SJCRH30 (cell line): ENCODE measurements at regions not wholly inside any gene's neighbourhood (a gene's known extent, or its start where the extent isn't known, plus 50 kb on each side); places are given as distances from the start of the nearest gene placed in this dataset.
A peak's percentile ranks its signal among the peaks of the same experiment; 100 is the strongest.

ENCODE experiments used
- DNase-seq, 2 experiments: peaks; one replicate each; pipeline ENCODE4 v3.0.0-alpha.2; 2015 to 2020
- H3K27ac ChIP-seq: fragments of 250-450 bp; sonication (Bioruptor Pico); 2 replicates; pipeline ENCODE4 v1.5.1; 2020; ENCODE audit warnings: mild to moderate bottlenecking, moderate library complexity
- H3K27me3 ChIP-seq: fragments of 250-450 bp; sonication (Bioruptor Pico); 2 replicates; pipeline ENCODE4 v1.5.1; 2020; ENCODE audit warnings: mild to moderate bottlenecking, moderate library complexity
- H3K36me3 ChIP-seq: fragments of 250-450 bp; sonication (Bioruptor Pico); 2 replicates; pipeline ENCODE4 v1.5.1; 2020; ENCODE audit warnings: mild to moderate bottlenecking, moderate library complexity
- H3K4me1 ChIP-seq: fragments of 250-450 bp; sonication (Bioruptor Pico); 2 replicates; pipeline ENCODE4 v1.5.1; 2020; ENCODE audit warnings: mild to moderate bottlenecking, moderate library complexity
- H3K4me3 ChIP-seq: fragments of 250-450 bp; sonication (Bioruptor Pico); 2 replicates; pipeline ENCODE4 v1.5.1; 2020; ENCODE audit warnings: mild to moderate bottlenecking, moderate library complexity
- H3K9me3 ChIP-seq: fragments of 250-450 bp; sonication (Bioruptor Pico); replicated peaks from 2 replicates; pipeline ENCODE4 v1.5.1; 2020; ENCODE audit warnings: mild to moderate bottlenecking, moderate library complexity

DNA sequence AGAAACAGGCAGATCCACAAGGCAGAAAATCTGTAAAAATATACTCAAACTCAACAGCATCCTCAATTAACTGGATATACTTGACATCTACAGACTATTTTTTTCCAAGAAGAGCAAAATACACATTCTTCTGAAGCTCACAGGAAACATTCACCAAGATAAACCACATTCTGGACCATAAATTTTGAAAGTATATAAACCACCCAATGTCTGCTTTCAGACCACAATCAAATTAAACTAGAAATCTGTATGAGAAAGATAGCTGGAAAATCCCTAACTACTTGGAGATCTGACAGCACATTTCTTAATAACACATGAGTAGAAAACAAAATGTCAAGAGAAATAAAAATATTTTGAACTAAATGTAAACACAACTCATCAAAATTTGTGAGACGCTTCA, 195.5 kb downstream of the ERMARD start:
- DNase-seq, result no peak
- H3K4me1 ChIP-seq, result no peaks in the 10 kb centered on the region
- H3K27me3 ChIP-seq, result no peaks in the 10 kb centered on the region
- no peaks in the 10 kb centered on the region for H3K36me3 ChIP-seq
- H3K4me3 ChIP-seq, result no peak overlapping the region
- H3K27ac ChIP-seq, result no peak overlapping the region
- no peaks in the 10 kb centered on the region for H3K9me3 ChIP-seq

DNA sequence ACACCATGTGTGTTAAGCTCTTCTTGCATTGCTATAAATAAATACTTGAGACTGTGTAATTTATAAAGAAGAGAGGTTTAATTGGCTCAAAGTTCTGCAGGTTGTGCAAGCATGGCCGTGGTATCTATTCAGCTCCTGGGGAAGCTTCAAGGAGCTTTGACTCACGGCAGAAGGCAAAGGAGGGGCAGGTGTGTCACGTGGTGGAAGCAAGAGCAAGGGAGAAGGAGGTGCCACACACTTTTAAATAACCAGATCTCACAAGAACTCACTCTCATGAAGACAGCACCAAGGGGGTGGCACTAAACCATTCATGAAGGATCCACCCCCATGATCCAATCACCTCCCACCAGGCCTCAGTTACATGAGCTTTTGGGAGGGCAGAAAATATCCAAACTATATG, 193.7 kb downstream of the ERMARD start:
- H3K36me3 ChIP-seq, result no peaks in the 10 kb centered on the region
- H3K4me3 ChIP-seq, result no peak overlapping the region
- DNase-seq, result no peak
- H3K27ac ChIP-seq, result no peak overlapping the region
- peaks cover 9% of the 10 kb centered on the region; the same call in 1 of the 2 replicates for H3K27me3 ChIP-seq
- no peaks in the 10 kb centered on the region for H3K9me3 ChIP-seq
- peaks cover 4% of the 10 kb centered on the region; the same call in 1 of the 2 replicates for H3K4me1 ChIP-seq

DNA sequence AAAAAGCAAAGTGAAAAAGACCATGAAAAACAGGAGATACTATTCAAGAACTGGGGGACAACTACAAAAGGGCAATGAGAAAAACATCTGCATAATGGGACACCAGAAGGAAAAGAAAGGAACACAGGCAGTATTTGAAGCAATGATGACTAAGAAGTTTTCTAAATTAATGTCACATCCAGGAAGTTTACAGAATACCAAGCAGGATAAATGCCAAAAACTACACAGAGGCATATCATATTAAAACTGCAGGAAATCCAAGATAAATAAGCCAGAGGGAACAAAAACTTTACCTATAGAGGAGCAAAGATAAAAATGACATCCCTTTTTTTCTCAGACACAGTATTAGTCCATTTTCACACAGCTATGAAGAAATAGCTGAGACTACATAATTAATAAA, 193.0 kb downstream of the ERMARD start:
- H3K4me3 ChIP-seq, result no peak overlapping the region
- peaks cover 4% of the 10 kb centered on the region; the same call in 1 of the 2 replicates for H3K4me1 ChIP-seq
- no peak for DNase-seq
- no peak overlapping the region for H3K27ac ChIP-seq
- H3K9me3 ChIP-seq, result no peaks in the 10 kb centered on the region
- no peaks in the 10 kb centered on the region for H3K36me3 ChIP-seq
- peaks cover 9% of the 10 kb centered on the region; the same call in 1 of the 2 replicates for H3K27me3 ChIP-seq

DNA sequence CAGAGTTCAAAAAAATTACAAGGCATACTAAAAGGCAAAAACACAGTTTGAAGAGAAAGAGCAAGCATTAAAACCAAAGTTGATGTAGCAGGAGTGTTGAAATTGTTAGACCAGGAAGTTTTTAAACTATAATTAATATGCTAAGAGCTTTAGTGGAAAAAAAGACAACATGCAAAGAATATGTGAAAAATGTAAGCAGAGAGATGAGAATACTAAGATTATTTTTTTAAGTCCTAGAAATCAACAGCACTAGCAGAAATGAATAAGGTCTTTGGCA, 192.6 kb downstream of the ERMARD start:
- H3K9me3 ChIP-seq, result no peaks in the 10 kb centered on the region
- H3K4me3 ChIP-seq, result no peak overlapping the region
- no peaks in the 10 kb centered on the region for H3K36me3 ChIP-seq
- peaks cover 4% of the 10 kb centered on the region; the same call in 1 of the 2 replicates for H3K4me1 ChIP-seq
- no peak overlapping the region for H3K27ac ChIP-seq
- no peak for DNase-seq
- peaks cover 9% of the 10 kb centered on the region; the same call in 1 of the 2 replicates for H3K27me3 ChIP-seq

DNA sequence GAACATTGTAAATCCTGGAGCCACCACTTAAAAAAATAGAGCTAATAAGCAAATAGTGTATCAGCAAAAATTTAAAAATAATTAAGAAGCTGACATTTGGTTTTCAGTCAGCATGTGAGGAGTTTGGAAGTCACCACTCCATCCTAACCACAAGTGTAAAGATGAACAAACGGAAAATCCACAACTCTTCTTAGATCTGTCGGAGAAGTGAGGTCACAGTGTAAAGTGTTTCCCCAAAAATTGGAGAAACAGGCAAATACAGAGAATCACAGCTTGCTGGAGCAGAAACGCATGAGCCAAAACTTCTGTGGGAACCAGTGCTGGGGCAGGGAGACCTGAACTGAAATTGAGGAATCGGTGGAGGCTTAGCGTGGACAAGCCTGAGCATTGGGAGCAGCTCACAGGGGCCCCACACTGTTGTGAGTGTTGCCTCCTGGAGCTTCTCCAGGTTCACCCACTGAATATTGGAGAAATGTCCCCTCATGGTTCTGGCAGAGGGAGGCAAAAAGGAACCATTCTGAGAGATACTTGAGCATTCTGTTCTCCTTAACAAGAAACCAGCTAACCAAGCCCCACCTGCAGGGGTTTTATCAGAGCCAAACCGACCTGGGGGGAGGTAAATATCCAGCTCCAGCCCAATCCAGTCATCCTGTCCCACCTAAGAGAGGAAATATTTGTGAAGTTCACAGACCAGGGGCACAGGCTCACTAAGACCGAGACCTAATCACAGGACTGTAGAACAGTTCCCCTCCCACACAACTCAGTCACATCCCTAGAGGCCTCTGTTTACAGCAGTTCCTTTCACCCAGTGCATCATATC, 192.0 kb downstream of the ERMARD start:
- H3K36me3 ChIP-seq, result no peaks in the 10 kb centered on the region
- no peaks in the 10 kb centered on the region for H3K9me3 ChIP-seq
- no peak for DNase-seq
- no peak overlapping the region for H3K27ac ChIP-seq
- no peak overlapping the region for H3K4me3 ChIP-seq
- H3K27me3 ChIP-seq, result peaks cover 9% of the 10 kb centered on the region; the same call in 1 of the 2 replicates
- H3K4me1 ChIP-seq, result peaks cover 4% of the 10 kb centered on the region; the same call in 1 of the 2 replicates

DNA sequence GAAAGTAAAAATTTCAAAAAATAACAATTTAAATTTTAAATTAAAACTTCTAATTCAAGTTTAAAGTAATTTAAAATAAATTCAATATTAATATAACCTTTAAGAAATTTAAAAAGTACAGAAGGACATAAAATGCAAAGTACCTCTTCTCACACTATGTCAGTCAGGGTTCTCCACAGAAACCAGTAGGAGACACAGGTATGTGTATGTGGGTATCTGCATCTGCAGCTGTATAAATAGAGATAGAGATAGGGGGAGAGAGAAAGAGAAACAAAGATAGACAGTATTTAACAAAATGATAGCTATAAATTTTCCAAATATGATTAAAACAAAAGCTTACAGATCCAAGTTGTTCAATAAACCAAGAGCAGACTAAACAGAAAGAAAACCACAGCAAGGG, 190.8 kb downstream of the ERMARD start:
- peaks cover 4% of the 10 kb centered on the region; the same call in 1 of the 2 replicates for H3K4me1 ChIP-seq
- no peaks in the 10 kb centered on the region for H3K9me3 ChIP-seq
- no peak overlapping the region for H3K4me3 ChIP-seq
- H3K27ac ChIP-seq, result no peak overlapping the region
- peaks cover 9% of the 10 kb centered on the region; the same call in 1 of the 2 replicates for H3K27me3 ChIP-seq
- DNase-seq, result no peak
- no peaks in the 10 kb centered on the region for H3K36me3 ChIP-seq

DNA sequence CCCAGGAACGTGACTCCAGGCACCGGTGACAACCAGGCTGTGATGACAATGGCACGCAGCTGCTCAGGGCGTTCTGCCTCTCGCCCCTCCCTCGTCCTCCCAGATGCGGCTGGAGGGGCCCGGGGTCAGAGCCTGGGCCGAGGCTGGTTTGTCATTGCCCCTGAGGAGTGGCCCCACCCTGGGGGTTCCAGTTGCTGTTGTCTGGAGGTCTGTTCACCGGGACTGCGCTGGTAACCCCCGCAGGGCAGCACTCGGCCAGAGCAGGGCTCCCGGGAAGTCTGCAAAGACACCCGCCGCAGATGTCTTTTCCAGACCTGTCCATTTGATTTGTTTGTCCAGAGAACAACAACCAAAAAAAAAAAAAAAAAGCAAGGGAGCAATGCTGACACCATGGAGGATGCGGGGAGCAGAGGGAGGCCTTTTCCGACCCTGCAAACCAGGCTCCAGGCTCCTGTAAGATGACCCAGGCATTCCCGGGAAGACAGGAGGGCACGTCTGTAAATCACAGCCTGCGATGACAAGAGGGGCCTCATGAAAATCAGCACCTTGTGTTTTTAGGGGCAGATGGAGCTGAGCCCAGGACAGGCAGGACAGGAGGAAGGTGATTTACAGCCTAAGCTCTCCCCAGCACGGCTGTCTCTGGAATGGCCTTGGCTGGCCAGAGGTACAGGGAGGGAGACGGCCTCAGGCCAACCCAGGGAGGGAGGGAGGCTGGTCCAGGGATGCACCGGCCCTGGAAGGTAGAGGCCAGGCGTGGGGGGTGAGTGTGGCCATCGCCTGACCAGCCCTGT, 189.3 kb downstream of the ERMARD start:
- peak; percentile 18 to 40 for DNase-seq
- Histone ChIP-seq H3K36me3 (no peaks in the 10 kb centered on the region), H3K9me3 (no peaks in the 10 kb centered on the region), H3K4me3 (no peak overlapping the region), H3K27me3 (peaks cover 9% of the 10 kb centered on the region; the same call in 1 of the 2 replicates), H3K4me1 (peaks cover 7% of the 10 kb centered on the region), H3K27ac (no peak overlapping the region)

DNA sequence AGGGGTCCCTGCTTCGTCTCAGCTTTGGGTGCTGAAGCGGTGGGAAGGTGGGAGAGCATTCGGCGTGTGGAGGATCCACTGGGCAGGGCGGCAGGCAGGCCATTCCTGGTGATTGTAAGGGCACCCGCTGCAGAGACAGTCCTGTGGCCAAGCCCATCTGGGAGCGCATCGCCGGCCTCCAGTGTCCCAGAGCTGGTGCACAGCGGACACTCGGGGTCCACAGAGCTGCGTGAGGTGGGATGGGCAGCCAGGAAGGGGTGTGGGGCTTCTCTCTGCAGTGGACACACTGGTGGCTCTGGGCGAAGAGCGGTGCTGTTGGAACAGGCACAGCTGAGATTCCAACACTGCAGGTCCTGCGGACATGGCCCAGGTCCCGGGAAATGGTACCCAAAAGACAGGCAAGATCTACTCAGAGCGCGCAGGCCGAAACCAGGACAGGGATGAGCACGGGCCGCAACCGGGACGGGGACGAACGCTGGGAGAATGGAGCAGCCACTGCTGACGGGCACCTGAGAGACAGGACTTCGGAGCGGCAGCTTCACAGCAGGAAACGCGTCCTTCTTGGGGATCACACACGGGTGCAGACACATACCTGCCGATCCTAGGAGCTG, 188.2 kb downstream of the ERMARD start:
- H3K27ac ChIP-seq, result no peak overlapping the region
- no peak for DNase-seq

DNA sequence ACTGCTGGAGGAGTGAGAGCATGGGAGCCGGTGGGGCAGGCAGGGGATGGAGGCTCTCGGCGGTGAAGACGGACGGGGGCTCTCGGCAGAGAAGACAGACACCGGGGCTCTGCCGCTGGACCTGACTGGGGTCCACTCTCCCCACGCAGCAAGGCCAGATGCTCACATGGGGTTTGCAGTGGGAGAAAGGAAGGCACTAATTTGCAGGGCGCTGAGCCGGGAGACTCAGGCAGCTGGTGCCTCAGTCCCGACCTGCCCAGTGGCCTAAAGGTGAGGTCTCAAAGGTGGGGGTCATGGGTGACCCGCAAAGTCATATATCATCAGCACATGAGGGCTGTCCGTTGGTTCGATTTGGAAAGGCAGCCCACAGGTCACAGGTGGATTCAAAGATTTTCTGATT, 187.3 kb downstream of the ERMARD start:
- H3K9me3 ChIP-seq, result no peaks in the 10 kb centered on the region
- peaks cover 9% of the 10 kb centered on the region; the same call in 1 of the 2 replicates for H3K27me3 ChIP-seq
- no peak for DNase-seq
- no peak overlapping the region for H3K27ac ChIP-seq
- no peak overlapping the region for H3K4me3 ChIP-seq
- peaks cover 8% of the 10 kb centered on the region for H3K4me1 ChIP-seq
- H3K36me3 ChIP-seq, result no peaks in the 10 kb centered on the region

More for the DNA sequence above, 188.2 kb downstream of the ERMARD start:
- H3K4me3 ChIP-seq, result no peak overlapping the region
- peaks cover 9% of the 10 kb centered on the region; the same call in 1 of the 2 replicates for H3K27me3 ChIP-seq
- H3K4me1 ChIP-seq, result peaks cover 8% of the 10 kb centered on the region
- H3K9me3 ChIP-seq, result no peaks in the 10 kb centered on the region
- H3K36me3 ChIP-seq, result no peaks in the 10 kb centered on the region

DNA sequence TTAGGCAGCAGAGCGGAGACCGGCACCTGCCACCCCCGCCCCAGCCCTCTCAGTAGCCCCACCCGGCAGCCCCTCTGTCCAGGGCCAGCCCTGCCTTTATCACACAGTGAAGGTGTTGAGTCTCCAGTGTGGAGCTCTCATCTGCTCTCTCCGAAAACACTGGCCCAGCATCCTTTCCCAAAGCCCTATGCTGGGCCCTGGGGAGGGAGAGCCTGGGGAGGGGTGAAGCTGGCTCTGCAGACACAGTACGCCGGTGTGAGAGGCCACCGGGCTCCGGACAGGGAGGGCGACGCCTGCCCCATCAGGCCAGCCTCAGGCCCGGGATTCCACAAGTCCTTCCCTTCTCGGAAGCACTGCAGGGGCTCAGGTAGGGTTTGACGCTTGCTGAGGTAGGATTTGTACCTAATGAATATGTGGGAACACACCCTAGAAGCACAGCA, 186.9 kb downstream of the ERMARD start:
- Histone ChIP-seq H3K27me3 (peaks cover 9% of the 10 kb centered on the region; the same call in 1 of the 2 replicates), H3K4me1 (peaks cover 8% of the 10 kb centered on the region), H3K9me3 (no peaks in the 10 kb centered on the region), H3K36me3 (no peaks in the 10 kb centered on the region), H3K27ac (no peak overlapping the region), H3K4me3 (no peak overlapping the region)
- no peak for DNase-seq

DNA sequence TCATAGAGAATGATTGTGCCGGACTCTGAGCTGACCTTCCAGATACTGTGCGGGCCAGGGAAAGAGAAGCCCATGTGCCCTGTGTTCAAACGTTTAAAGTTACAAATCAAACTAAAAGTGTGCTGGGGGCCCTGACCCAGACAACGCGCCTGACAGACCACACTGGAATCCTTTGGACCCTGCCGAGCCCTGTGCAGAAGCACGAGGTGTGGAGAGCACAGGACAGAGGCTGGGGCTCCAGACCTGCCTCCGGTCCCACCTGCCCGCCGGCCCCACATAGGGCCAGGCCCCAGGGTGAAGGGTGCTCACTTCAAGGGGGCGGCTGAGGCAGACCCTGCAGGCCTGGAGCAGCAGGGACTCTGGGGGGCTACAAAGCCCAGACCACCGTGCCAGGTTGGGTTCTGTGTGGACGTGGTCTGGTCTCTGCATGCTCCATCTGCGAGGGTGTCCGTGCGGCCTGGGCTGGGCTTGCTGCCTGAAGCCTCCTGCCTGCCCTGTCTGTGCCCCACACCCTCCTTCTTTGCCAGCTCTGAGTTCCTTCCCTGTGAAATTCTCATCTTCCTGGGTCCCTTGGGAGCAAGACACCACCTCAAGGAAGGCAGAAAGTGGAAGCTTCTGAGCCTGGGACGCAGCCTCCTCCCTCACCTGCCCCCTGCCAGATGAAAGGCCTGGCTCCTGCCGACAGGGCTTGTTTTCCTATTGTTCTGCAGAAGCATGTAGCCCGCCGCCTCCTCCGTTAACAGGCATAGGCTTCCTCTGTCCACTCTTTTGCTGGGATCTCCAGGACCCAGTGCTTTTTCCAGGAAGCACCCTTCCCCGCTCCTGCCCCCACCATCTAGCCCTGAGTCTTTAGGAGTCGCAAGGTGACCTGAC, 186.2 kb downstream of the ERMARD start:
- no peak for DNase-seq
- Histone ChIP-seq H3K27ac (no peak overlapping the region), H3K4me3 (no peak overlapping the region), H3K4me1 (peaks cover 8% of the 10 kb centered on the region), H3K27me3 (peaks cover 9% of the 10 kb centered on the region; the same call in 1 of the 2 replicates), H3K9me3 (no peaks in the 10 kb centered on the region), H3K36me3 (no peaks in the 10 kb centered on the region)

DNA sequence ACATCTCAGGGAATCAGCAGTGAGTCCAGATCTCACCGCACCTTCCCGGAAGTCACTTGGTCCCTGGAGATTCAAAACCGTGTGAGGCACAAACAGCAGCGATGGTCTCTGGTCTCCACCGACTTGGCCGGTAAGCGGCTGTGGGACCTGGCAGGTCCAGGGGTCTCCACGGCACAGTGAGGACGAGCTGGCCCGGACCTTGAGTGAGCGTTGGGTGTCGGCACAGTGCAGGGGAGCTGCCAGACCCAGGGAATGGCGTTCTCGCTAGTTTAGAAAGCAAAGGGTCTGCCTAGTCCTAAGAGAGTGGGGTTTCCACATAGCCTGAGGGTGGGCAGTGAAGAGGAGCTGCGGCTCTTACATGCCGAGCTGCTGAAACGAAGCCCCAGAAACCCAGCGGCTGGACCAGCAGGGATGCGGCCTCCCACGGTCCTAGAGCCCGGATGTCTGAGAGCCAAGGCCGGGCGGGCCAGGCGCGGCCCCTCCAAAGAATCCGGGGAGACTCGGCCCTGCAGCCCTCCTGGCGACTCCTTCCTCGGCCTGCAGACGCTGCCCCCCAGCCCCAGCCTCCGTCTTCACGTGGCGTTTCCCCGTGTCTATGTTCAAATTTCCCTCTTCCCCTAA, 185.0 kb downstream of the ERMARD start:
- Histone ChIP-seq H3K27ac (no peak overlapping the region), H3K4me3 (no peak overlapping the region), H3K4me1 (peaks cover 8% of the 10 kb centered on the region), H3K36me3 (no peaks in the 10 kb centered on the region), H3K9me3 (no peaks in the 10 kb centered on the region), H3K27me3 (peaks cover 9% of the 10 kb centered on the region; the same call in 1 of the 2 replicates)
- DNase-seq, result no peak

DNA sequence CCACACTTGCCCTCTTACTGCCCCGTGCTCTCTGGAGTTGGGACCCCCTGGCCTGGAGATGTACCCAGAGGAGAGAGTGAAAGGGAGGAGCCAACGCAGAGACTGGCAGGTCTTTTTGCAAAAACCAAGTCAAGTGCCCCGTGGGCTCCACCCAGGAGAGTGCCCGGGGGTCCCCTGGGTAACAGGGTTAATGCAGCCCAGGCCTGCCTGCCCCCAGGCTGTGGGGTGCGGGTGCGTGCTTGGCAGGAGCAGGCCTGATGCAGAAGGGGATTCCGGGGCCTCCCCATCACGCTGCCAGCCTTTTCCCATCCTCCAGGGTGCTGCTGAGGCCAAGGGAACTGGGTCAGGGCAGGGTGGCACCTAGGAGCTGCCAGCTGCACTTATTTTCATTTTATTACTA, 184.4 kb downstream of the ERMARD start:
- peaks cover 6% of the 10 kb centered on the region for H3K4me1 ChIP-seq
- no peak overlapping the region for H3K4me3 ChIP-seq
- no peak for DNase-seq
- H3K9me3 ChIP-seq, result no peaks in the 10 kb centered on the region
- H3K36me3 ChIP-seq, result no peaks in the 10 kb centered on the region
- peaks cover 5% of the 10 kb centered on the region; the same call in 1 of the 2 replicates for H3K27me3 ChIP-seq
- H3K27ac ChIP-seq, result no peak overlapping the region

DNA sequence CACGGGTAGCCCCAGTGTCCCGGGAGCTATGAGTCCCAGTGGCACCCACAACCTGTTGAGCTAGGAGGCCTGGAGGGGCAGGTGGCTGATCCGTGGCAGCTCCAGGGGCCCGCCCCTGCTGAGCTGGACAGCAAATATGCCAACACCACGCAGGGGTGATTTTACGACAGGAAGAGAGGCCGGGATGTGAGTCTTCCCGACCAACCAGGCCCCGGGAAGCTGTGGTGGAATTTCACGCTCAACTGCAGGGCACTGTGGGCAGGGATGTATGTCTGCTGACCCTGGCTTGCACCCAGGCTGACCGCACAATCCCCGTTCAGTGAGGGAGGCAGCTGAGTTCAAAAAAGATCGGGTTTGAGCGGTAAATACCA, 183.9 kb downstream of the ERMARD start:
- no peaks in the 10 kb centered on the region for H3K27me3 ChIP-seq
- no peaks in the 10 kb centered on the region for H3K36me3 ChIP-seq
- H3K27ac ChIP-seq, result no peak overlapping the region
- H3K4me3 ChIP-seq, result no peak overlapping the region
- peak; percentile 53 to 56 for DNase-seq
- H3K9me3 ChIP-seq, result no peaks in the 10 kb centered on the region
- peaks cover 5% of the 10 kb centered on the region; the same call in 1 of the 2 replicates for H3K4me1 ChIP-seq
